Neural cell (in vitro differentiated cells): ENCODE measurements at regions not wholly inside any gene's neighbourhood (a gene's known extent, or its start where the extent isn't known, plus 50 kb on each side); places are given as distances from the start of the nearest gene placed in this dataset.

Experiments
- EP300 ChIP-seq: fragments of 450-650 bp; conservative IDR thresholded peaks from 2 replicates; pipeline ENCODE4 v1.6.1; 2014; ENCODE audit warnings: antibody characterized with exemption, mild to moderate bottlenecking, moderate library complexity; ENCODE audit not compliant: poor library complexity, severe bottlenecking
- EZH2 ChIP-seq: fragments of 200-600, 300-800 bp; shearing (Covaris generic), sonication (generic); IDR thresholded peaks from 2 replicates; pipeline ENCODE4 v1.6.1; 2014; ENCODE audit warnings: antibody characterized with exemption, low read length, borderline replicate concordance, mild to moderate bottlenecking; ENCODE audit not compliant: insufficient read depth, poor library complexity, severe bottlenecking
- MXI1 ChIP-seq: fragments of 450-650 bp; conservative IDR thresholded peaks from 2 replicates; pipeline ENCODE4 v1.6.1; 2014; ENCODE audit warnings: antibody characterized with exemption, mild to moderate bottlenecking; ENCODE audit not compliant: poor library complexity, severe bottlenecking
- POLR2AphosphoS5 ChIP-seq: IDR thresholded peaks from 2 replicates; pipeline ENCODE4 v1.6.1; 2012
- REST ChIP-seq: IDR thresholded peaks from 2 replicates; pipeline ENCODE4 v1.6.1; 2012; ENCODE audit warnings: borderline replicate concordance
- SMC3 ChIP-seq: fragments of 450-650 bp; conservative IDR thresholded peaks from 2 replicates; pipeline ENCODE4 v1.6.1; 2014; ENCODE audit warnings: antibody characterized with exemption, mild to moderate bottlenecking, moderate library complexity; ENCODE audit not compliant: poor library complexity
- TF ChIP-seq, protein P1 (sequence below): fragments of 450-650 bp; IDR thresholded peaks from 2 replicates; pipeline ENCODE4 v1.5.1; 2014; ENCODE audit warnings: antibody characterized with exemption, mild to moderate bottlenecking, moderate library complexity; ENCODE audit not compliant: poor library complexity, severe bottlenecking

- TF ChIP-seq EP300 (no peak), POLR2AphosphoS5 (no peak), MXI1 (no peak), SMC3 (no peak), EZH2 (no peak), REST (no peak)
- TF ChIP-seq, protein P1, sequence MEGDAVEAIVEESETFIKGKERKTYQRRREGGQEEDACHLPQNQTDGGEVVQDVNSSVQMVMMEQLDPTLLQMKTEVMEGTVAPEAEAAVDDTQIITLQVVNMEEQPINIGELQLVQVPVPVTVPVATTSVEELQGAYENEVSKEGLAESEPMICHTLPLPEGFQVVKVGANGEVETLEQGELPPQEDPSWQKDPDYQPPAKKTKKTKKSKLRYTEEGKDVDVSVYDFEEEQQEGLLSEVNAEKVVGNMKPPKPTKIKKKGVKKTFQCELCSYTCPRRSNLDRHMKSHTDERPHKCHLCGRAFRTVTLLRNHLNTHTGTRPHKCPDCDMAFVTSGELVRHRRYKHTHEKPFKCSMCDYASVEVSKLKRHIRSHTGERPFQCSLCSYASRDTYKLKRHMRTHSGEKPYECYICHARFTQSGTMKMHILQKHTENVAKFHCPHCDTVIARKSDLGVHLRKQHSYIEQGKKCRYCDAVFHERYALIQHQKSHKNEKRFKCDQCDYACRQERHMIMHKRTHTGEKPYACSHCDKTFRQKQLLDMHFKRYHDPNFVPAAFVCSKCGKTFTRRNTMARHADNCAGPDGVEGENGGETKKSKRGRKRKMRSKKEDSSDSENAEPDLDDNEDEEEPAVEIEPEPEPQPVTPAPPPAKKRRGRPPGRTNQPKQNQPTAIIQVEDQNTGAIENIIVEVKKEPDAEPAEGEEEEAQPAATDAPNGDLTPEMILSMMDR: no peak
Measured at GRCh38 chr10:6986927-6987326, 406.9 kb upstream of the PRKCQ start.
